DMS114 treated with DMSO at 0.1 percent for 48 hours (cell line): ENCODE measurements at regions not wholly inside any gene's neighbourhood (a gene's known extent, or its start where the extent isn't known, plus 50 kb on each side); places are given as distances from the start of the nearest gene placed in this dataset.
"Not testable (repeated sequence)": the region's sequence is repeated elsewhere in the genome, so short reads cannot be mapped to it uniquely, and the experiment has no call there.

Source experiments
- DNase-seq: peaks from one replicate; lab custom pipeline; 2025; ENCODE audit not compliant: unreplicated experiment; lab: John Stamatoyannopoulos, UW

DNA sequence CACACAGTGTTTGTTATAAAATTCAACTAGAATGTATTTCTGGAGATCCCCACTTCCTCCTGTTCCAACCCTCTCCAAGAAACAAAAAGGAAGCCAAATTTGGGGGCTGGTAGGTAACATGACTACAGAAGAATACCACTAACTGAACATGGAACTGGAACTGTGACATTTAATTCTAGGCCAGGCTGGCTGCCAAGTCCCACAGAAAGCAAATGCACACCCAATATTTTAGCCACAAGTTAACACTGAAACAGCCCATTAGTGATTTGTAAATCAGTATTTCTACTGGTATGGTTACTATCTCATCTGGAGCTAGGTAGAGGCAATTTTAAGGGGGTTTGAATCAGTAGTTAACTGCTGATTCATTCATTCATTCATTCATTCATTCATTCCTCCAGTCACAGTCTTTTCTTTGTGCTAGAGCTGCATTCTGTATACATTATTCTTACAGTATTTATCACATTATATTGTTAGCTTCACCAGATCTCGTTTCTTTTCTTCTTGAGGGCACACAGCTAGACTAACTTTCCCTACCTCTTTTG, 131.7 kb upstream of the GDNF start:
- DNase-seq = no peak

DNA sequence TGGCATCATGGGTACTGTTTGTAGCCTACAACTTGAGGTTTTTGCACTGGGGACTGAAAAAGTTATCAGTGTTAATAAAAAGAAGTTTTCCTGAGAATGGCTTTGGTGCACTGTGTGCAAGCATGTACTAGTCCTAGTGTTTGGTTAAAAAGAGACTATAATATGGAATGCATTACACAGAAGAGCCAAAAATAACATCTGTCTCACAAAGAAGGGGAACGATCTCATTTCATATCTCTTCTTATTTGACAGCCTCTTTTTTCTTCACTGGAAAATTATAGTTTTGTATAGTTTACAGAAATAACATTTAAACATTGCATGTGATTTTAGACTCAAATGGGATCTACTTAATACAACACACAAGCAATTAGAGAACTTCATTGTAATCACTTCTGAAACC, 127.0 kb upstream of the GDNF start:
- no peak for DNase-seq

DNA sequence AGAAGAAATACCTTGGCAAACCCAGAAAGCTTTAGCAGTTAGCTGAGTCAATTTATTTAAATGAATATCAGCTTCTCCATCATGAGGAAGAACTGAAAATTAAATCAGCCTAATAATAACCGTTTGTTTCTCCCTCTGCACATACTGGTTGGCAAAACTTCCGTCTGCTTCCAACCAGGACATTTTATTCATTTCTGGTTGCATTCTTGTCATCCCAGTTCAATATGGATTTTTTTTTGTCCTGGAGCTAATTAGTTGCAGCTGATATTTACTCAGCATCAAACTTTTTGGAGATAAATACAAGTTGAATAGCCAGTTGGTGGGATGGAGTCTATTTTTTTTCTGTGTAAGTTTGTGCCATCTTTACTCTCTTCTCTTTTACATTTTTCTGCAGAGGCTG, 126.5 kb upstream of the GDNF start:
- DNase-seq = no peak

DNA sequence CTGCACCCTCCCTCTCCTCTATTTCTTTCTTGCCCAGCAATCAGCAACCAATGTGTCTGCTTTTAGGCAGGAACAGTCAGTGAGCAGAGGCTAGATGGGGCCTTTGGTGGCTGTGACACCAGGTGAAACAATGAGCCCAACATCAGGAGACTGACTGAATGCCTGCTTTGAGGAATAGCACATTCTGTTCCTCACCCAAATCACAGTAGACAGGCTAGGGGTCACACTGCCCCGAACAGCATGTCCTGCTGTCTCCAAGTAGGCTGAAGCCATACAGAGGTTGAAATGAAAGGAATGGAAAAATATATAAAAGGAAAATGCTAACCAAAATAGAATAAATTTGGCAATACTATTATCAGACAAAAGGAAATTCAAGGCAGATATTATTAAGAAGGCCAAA, 122.5 kb upstream of the GDNF start:
- DNase-seq = no peak

DNA sequence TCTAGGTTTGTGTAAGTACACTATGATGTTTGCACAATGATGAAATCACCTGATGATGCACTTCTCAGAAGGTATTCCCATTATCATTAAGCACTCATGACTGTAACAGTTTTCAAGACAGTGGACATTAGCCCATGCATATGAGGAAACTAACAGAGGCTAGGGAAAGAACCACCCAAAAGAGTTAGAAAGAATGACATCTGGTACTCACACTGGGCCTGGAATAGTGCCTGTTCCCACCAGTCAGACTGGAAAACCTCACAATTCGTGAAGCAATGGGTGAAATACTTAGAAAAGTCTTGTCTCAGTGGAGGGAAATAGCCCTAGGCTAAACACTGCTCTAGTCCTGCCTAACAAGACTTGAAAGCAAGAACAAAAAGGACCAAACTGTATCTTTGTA, 117.4 kb upstream of the GDNF start:
- no peak for DNase-seq

DNA sequence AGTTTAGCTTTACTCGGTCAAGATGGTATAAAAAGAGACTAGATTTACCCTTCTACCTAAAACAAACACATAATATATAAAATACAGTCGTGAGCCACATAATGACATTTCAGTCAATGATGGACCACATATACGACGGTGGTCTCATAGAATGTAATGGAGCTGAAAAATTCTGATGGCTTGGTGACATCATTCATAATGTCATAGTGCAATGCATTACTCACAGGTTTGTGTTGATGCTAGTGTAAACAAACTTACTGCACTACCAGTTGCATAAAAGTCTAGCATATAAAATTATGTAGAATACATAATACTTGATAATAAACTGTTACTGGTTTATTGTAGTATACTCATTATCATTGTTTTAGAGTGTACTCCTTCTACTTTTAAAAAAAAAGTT, 115.9 kb upstream of the GDNF start:
- DNase-seq = no peak

DNA sequence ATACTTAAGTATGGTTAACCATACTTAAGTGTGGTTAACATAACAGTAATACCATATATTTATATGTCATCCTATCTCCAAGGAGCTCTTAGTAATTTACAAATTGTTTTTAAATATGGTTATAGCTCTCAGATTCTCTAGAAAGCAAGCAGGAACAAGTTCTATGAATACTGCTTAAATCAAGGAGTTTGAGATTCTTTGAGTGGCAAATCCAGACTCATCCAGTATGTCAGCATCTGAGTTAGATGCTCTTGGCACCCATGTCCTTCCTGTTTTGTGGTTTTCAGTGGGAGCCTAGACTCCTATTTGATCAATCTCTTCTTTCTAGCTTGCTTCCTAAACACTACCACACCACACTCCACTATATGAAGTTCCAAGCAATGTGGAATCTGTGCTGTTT, 114.7 kb upstream of the GDNF start:
- DNase-seq = no peak

DNA sequence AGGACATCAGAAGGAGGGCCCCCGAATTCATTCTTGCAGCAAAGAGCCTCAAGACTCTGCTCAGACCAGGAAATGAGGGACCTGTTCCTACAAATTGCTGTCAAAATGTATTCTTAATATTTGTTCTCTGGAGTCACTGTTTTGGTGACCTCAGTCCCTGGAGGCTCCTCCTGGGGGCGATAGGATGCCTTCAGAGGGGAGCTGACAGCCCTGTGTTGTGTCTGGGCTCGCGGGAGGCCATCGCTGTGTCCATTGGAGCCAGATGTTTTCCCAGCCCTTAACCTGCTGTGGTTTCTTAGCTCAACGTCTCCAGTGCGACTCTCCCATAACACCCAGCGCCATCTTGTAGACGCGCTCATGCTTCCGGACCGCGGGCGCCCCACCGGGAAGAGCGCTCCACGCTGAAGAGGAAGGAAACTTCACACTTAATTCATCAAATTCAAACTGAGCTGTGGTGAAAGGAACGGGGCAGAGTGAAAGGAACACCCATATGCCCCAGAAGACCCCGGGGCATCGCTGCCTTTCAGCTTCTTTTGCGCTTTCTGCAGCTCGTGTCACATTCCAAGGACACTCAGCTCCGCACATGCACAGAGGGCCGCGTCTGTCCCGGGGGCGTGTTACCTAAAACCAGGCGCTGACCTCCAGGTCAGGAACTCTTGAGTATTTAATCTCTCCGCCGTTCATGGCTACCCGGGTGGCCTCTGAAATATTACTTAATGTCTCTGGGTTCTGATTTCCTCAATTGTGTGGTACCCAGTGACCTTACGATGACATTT, 112.3 kb upstream of the GDNF start:
- no peak for DNase-seq

DNA sequence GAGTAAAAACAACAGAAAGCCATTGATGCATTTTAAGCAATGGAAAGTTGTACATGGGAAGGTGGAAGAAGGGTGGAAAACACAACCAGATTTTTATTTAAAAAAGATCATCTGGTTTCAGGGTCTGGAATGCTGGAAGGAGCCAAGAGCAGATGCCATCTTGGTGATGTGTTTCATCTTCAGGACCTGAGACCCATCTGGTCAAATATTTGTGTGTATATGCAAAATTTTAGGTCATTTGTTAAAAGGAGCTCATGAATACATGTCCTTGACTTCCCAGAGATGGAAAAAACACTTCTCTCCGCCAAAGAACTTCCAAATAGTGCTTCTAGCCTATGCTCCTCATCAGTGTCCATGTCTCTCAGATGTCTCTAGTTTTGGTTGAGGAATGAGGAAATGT, 110.6 kb upstream of the GDNF start:
- no peak for DNase-seq

DNA sequence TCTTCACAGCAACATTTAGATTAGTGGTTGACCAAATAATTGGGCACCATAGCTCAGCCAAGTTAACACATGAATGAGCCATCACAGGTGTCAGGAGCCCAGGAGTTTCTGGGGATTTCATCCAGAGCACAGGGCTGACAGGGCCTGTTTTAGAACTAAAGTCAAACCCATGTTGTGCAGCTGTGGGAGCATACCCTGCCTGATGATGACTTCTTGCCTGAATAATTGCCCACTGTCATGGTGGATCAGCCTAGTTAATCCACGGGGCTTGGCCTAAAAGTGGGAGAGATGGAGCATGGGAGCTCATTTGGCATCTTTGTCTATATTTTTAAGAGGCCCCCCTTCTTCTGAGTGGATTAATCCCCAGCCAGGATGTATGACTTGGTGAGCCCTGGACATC, 105.6 kb upstream of the GDNF start:
- no peak for DNase-seq

DNA sequence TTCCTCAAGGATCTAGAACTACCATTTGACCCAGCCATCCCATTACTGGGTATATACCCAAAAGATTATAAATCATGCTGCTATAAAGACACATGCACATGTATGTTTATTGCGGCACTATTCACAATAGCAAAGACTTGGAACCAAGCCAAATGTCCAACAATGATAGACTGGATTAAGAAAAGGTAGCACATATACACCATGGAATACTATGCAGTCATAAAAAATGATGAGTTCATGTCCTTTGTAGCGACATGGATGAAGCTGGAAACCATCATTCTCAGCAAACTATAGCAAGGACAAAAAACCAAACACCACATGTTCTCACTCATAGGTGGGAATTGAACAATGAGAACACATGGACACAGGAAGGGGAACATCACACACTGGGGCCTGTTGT, 103.3 kb upstream of the GDNF start:
- DNase-seq = not testable (repeated sequence)

DNA sequence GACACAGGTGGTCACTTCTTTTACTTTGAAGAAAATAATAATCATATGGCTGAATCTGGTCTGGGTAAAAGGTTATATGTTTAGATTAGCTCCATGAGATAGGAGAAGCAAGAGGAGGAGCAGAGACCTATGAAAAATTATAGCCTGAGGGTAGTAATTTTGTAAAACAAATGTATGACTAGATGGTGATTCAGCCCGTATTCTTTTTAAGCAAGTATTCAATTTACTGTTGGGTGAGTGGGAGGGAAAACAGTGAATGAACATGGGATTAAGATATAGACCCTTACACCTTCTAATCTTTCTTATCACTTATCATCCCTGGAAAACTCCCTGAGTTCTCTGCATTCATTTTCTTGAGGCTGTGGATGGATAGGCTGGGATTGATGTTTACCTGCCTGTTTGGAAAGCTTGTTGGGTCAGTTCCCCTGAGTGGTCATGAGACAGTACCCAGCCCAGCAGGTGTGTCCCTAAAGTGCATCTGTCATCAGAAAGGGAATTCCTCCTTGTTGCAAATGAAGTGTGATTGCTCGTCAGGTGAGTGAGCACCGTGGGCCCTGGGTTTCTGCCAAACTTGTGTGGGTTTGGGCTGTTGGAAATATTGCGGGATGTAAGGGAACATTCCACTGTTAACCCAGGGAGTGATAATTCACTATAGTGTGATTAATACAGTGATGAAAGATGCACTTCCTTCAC, 101.2 kb upstream of the GDNF start:
- DNase-seq = no peak

DNA sequence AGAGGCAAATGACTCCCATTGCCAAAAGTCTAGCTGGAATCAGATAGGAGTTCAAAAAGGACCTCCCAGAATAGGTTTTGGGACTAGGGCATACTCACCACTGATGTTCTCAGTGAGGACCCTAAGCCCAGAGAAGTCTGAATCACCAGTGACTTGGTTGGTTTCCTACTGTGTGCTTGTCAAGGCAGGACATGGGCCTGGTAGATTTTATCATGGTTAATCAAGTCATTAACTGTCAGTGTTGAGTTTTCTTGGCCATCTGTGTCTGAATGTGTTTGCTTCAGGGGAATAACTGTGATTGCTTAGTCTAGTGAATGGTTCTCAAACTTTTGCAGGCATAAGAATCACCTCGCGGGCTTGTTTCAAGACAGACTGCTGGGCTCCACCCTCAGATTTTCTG, 99.0 kb upstream of the GDNF start:
- DNase-seq = no peak

DNA sequence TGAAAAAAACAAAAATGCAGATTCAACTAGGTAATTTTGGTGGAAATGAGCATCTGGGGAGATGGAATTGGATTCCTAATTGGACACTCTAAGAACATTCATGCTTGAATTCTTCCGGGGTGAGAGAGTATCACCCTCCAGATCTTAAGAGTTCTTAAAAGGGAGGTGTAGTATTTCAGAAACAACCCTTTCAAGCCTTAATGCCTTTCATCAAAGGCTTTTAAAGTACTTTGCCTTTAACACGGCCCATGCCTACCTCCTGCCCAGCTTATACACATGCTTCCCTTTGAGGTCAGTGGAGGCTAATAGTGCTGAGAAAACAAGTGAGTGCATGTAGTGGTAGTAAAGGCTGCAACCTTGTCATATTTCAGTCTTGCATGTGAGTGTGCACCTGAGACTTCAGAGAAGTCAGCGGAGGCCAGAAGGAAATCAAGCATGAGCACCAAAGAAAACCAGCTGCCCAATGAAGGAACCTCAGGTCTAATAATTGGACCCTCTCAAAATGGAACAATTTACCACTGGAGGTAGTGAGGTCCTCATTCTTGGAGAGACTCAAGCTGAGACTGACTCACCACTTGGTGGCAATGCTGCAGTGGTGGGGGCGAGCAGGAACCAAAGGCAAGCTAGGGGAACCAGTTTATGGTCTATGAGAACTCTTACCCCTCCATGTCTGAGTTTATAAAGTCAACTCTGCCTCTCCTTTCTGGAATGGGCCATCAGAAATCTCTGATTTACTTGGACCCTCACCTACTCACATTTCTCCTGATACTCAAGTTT, 98.4 kb upstream of the GDNF start:
- no peak for DNase-seq

DNA sequence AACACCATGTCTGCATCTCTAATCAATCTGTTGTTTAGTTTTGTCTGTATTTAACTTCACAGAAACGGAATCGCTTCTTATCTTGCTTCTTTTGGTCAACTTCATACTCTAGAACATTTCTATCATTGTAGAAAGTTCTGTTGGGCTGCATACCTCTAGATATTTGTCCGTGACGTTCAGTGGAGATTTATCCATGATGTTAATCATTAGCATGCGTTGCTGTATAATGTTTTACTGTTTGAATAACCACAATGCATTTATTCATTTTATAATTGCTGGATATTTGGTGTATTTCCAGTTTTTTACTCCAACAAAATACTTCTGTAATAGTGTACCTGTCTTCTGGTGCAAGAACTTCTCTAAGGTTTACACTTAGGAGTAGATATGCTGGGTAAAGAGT, 96.2 kb upstream of the GDNF start:
- DNase-seq = no peak

DNA sequence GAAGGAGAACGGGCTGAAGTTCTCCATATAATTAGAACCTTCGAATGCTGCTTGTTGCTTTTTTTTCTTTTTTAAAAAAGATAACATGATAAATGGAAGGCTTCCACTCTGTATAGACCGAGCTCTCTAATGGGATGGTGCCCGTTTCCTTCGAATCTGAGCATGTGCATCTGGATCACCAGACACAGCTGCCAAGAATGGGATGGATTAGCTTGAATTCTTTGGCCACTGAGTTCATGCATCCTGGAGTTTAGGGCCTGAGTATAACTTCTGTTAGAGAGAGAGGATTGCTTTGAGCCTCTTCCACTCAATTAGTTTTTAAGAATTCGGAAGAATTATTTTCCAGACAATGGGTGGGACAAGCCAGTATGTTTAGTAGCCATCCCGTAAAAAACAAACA, 93.7 kb upstream of the GDNF start:
- DNase-seq = no peak

DNA sequence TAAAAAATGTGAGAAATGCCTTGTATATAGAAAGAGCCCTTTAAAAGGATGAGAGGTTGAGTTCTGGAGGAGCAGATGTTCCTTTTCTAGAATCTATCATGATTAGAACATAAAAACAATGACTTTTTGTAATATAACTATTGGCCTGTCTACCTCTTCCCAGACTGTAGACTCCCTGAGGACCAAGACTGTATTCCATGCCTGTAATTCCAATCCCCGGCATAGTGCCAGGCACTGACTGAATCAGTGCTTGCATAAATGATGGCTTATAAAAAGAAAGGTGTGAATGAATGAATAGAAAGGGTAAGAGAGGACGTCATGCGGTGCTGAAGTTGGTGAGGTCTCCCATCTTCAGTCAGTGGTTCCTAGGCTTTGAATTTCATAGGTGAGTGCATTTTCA, 92.6 kb upstream of the GDNF start:
- no peak for DNase-seq

DNA sequence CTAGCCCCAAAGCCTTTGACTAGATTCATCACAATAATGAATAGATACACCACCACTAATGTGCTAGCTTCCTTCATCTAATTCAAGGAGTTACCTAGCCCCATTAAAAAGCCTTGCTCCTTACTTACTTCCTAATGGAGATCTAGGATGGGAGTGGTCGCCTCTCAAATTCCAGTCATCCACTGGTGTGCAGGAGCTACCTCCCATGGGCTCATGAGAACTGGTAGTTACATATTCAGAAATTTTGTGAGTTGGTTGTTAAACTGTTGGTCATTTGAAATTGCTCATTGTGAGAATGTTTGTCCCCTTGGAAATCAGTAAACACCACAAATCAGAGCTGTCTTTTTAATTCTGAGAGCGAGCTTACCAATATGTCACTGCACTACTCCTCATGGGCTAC, 91.7 kb upstream of the GDNF start:
- no peak for DNase-seq

DNA sequence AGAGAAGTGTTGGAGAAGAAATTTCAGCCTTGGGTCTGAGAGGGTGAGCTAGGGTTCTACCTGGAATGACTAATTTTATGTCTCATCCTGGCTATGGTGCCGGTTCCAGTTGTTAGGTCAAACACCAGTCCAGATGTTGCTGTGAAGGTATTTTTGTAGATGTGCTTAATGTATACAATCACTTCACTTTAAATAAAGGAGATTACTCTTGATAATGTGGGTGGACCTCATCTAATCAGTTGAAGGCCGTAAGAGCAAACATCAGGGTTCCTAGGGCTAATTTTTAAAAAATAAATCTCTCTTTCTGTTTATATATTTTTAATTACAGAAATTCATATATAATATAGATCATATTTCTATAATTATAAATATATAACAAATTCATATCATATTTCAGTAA, 90.5 kb upstream of the GDNF start:
- no peak for DNase-seq

DNA sequence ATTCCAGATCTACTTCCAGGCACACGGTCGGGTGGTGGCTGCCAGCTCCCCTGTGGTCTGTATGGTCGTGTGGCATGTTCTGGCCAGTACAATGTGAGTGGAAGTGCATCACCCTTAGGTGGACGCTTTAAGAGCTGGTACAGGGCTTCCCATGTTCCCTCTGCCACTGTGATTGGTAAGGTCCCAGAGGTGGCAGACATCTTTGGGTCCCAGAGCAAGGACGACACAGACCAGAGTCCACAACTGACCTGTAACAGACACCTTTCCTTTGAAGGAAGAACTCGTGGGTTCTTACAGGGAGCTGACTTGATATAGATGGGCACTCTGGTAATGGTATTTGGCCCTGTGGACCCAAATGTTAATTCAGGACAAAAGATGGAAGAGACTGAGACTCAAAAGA, 90.0 kb upstream of the GDNF start:
- DNase-seq = no peak

DNA sequence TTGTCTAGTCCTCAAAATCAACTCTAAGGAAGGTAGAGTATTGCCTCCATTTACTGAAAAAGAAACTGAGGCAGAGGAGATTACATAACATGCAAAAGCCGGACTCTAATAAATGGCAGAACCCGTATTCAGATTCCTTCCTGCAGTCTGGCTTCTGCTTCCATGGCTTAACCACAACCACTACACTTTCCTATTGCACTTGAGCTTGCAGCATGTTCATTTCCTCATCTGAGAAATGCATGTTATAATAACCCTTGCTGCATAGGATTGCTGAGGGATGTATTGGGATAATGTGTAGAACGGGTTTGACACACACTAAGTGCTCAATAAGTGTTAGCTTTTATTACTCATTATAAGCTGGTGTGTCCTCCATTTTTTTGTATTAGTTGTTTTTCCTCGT, 87.9 kb upstream of the GDNF start:
- DNase-seq = not testable (repeated sequence)

DNA sequence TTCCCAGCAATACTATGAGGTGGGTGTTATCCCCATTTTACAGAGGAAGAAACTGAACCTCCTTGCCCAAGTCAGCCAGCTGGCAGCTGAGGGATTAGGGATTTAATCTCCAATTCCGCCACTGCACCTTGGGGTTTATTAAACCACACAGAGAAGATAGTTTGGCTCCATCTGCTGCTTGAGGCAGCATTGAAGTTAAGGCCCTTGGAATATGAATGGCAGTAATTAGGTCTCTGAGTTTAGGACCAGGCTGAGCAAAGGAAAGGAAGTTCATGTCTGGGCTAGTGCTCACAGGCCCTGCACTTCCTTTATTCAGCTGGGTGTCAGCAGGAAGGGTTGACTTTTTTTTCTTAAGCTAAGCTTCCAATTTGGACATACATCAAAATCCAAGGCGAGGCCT, 86.9 kb upstream of the GDNF start:
- no peak for DNase-seq
